Mesendoderm (in vitro differentiated cells): ENCODE measurements at regions not wholly inside any gene's neighbourhood (a gene's known extent, or its start where the extent isn't known, plus 50 kb on each side); places are given as distances from the start of the nearest gene placed in this dataset.
"Not testable (repeated sequence)": the region's sequence is repeated elsewhere in the genome, so short reads cannot be mapped to it uniquely, and the experiment has no call there.

Experiments
- DNase-seq: peaks from one replicate; pipeline ENCODE4 v3.0.0; 2013
- H2AK5ac ChIP-seq: 2 replicates; pipeline ENCODE4 v1.6.1; 2013; ENCODE audit warnings: low read length, inconsistent platforms
- H2BK120ac ChIP-seq: 2 replicates; pipeline ENCODE4 v1.6.1; 2013; ENCODE audit warnings: low read depth, mild to moderate bottlenecking, low read length, moderate library complexity, mixed read lengths
- H2BK15ac ChIP-seq: replicated peaks from 2 replicates; pipeline ENCODE4 v1.6.1; 2013; ENCODE audit warnings: low read depth, mild to moderate bottlenecking, moderate library complexity
- H2BK5ac ChIP-seq: 2 replicates; pipeline ENCODE4 v1.6.1; 2013; ENCODE audit warnings: low read length, inconsistent platforms
- H3K18ac ChIP-seq: 2 replicates; pipeline ENCODE4 v1.6.1; 2013; ENCODE audit warnings: mild to moderate bottlenecking, low read length, mixed read lengths
- H3K23ac ChIP-seq: one replicate; pipeline ENCODE4 v1.6.1; 2013; ENCODE audit warnings: low read length
- H3K27ac ChIP-seq: 2 replicates; pipeline ENCODE4 v1.5.1; 2013; ENCODE audit warnings: low read depth, mild to moderate bottlenecking, inconsistent platforms, low read length, moderate library complexity
- H3K27me3 ChIP-seq: 2 replicates; pipeline ENCODE4 v1.6.1; 2013; ENCODE audit warnings: low read length, control low read depth, mild to moderate bottlenecking, inconsistent platforms; ENCODE audit not compliant: insufficient read depth, poor library complexity
- H3K36me3 ChIP-seq: 2 replicates; pipeline ENCODE4 v1.6.1; 2013; ENCODE audit warnings: low read length, inconsistent platforms; ENCODE audit not compliant: control insufficient read depth, insufficient read depth
- H3K4ac ChIP-seq: one replicate; pipeline ENCODE4 v1.6.1; 2013; ENCODE audit warnings: low read depth, mild to moderate bottlenecking, low read length, moderate library complexity
- H3K4me1 ChIP-seq: 2 replicates; pipeline ENCODE4 v1.6.1; 2013; ENCODE audit warnings: low read depth, low read length, inconsistent platforms; ENCODE audit not compliant: control insufficient read depth
- H3K4me2 ChIP-seq: 2 replicates; pipeline ENCODE4 v1.6.1; 2013; ENCODE audit warnings: low read length
- H3K4me3 ChIP-seq: 2 replicates; pipeline ENCODE4 v1.5.1; 2013; ENCODE audit warnings: mild to moderate bottlenecking, low read length
- H3K56ac ChIP-seq: one replicate; pipeline ENCODE4 v1.6.1; 2013; ENCODE audit warnings: low read length
- H3K79me1 ChIP-seq: 2 replicates; pipeline ENCODE4 v1.6.1; 2013; ENCODE audit warnings: low read length, inconsistent platforms
- H3K79me2 ChIP-seq: 2 replicates; pipeline ENCODE4 v1.6.1; 2013; ENCODE audit warnings: mild to moderate bottlenecking, low read length; ENCODE audit not compliant: control insufficient read depth, insufficient read depth
- H3K9ac ChIP-seq: 2 replicates; pipeline ENCODE4 v1.6.1; 2013; ENCODE audit warnings: low read length, inconsistent platforms
- H4K5ac ChIP-seq: one replicate; pipeline ENCODE4 v1.6.1; 2013; ENCODE audit warnings: low read length
- H4K8ac ChIP-seq: one replicate; pipeline ENCODE4 v1.6.1; 2013; ENCODE audit warnings: low read depth, mild to moderate bottlenecking, control low read depth, low read length, moderate library complexity
- WGBS: extraction: QIAGEN DNeasy Blood & Tissue Kit; methylation state at CpG from one replicate; pipeline ENCODE4 v1.1.7; 2013; ENCODE audit warnings: low lambda C conversion rate, missing lambda C conversion rate; ENCODE audit not compliant: insufficient coverage; ENCODE audit errors: extremely low coverage; 5-methylcytosine and 5-hydroxymethylcytosine counted together

GRCh38 chr2:167739921-167740320 lies 507.5 kb downstream of the STK39 start:
- not testable (repeated sequence) for H3K23ac ChIP-seq, H2AK5ac ChIP-seq, H4K5ac ChIP-seq, H3K9ac ChIP-seq, H2BK15ac ChIP-seq, H4K8ac ChIP-seq, H3K4me2 ChIP-seq, H3K79me1 ChIP-seq, H2BK5ac ChIP-seq, H3K27ac ChIP-seq, DNase-seq, H3K56ac ChIP-seq, H3K4me1 ChIP-seq, H2BK120ac ChIP-seq, H3K27me3 ChIP-seq, H3K36me3 ChIP-seq, H3K79me2 ChIP-seq, H3K18ac ChIP-seq, H3K4me3 ChIP-seq, H3K4ac ChIP-seq
- no CpG with 5 or more reads among the region's 1 CpG for WGBS

DNA sequence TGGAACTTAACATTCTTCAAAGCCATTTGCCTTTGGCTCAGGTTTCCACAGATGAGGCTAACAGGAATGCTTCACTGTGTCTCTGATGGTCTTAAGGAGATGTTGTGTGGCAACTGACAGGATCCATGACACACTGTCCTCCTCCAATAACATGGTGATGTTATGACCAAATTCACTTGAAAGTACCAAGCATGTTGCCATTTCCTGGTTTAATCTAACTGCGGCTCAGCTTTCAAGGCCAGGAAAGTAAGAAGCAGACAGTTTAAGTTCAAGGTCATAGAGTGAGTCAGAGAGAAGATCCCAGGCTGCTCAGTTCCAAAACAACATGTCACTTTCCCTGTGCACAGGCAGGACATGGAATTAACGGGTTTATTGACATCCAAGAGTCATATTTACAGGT lies 513.6 kb downstream of the STK39 start:
- H2BK15ac ChIP-seq, result no peak overlapping the region
- H4K8ac ChIP-seq, result no peak overlapping the region
- no peak overlapping the region for H3K4me2 ChIP-seq
- no peak overlapping the region for H3K27ac ChIP-seq
- H3K79me2 ChIP-seq, result no peaks in the 10 kb centered on the region
- H3K36me3 ChIP-seq, result no peaks in the 10 kb centered on the region
- no peak overlapping the region for H3K4ac ChIP-seq
- no peak overlapping the region for H2BK5ac ChIP-seq
- H3K9ac ChIP-seq, result no peak overlapping the region
- peak; percentile 19 for DNase-seq
- H3K79me1 ChIP-seq, result no peaks in the 10 kb centered on the region
- no peak overlapping the region for H2AK5ac ChIP-seq
- no peaks in the 10 kb centered on the region for H3K27me3 ChIP-seq
- no peak overlapping the region for H3K56ac ChIP-seq
- H2BK120ac ChIP-seq, result no peak overlapping the region
- no peak overlapping the region for H3K18ac ChIP-seq
- no peak overlapping the region for H4K5ac ChIP-seq
- H3K4me1 ChIP-seq, result peaks cover 4% of the 10 kb centered on the region
- no peak overlapping the region for H3K23ac ChIP-seq
- no peak overlapping the region for H3K4me3 ChIP-seq
- WGBS, result no CpG with 5 or more reads among the region's 2 CpGs

GRCh38 chr2:167732326-167732725 lies 515.1 kb downstream of the STK39 start:
- DNase-seq, result peak; percentile 61
- H3K4me3 ChIP-seq, result no peak overlapping the region

GRCh38 chr2:167729911-167730310 lies 517.5 kb downstream of the STK39 start:
- H3K36me3 ChIP-seq, result no peaks in the 10 kb centered on the region
- no peaks in the 10 kb centered on the region for H3K27me3 ChIP-seq
- H3K27ac ChIP-seq, result no peak overlapping the region
- H3K79me2 ChIP-seq, result no peaks in the 10 kb centered on the region
- H3K18ac ChIP-seq, result no peak overlapping the region
- H3K4me3 ChIP-seq, result no peak overlapping the region
- DNase-seq, result no peak
- no peak overlapping the region for H2BK15ac ChIP-seq
- no CpG with 5 or more reads among the region's 3 CpGs for WGBS
- no peak overlapping the region for H3K4me2 ChIP-seq
- H3K4me1 ChIP-seq, result peaks cover 4% of the 10 kb centered on the region
- no peak overlapping the region for H4K5ac ChIP-seq
- no peak overlapping the region for H2BK5ac ChIP-seq
- H3K4ac ChIP-seq, result no peak overlapping the region
- no peak overlapping the region for H2BK120ac ChIP-seq
- no peak overlapping the region for H2AK5ac ChIP-seq
- no peak overlapping the region for H3K9ac ChIP-seq
- no peak overlapping the region for H4K8ac ChIP-seq
- H3K56ac ChIP-seq, result no peak overlapping the region
- H3K79me1 ChIP-seq, result no peaks in the 10 kb centered on the region
- H3K23ac ChIP-seq, result no peak overlapping the region

More at GRCh38 chr2:167732326-167732725, 515.1 kb downstream of the STK39 start:
- Histone ChIP-seq H4K5ac (no peak overlapping the region), H3K56ac (no peak overlapping the region), H2BK15ac (no peak overlapping the region), H2AK5ac (no peak overlapping the region), H3K4me1 (peaks cover 4% of the 10 kb centered on the region), H3K23ac (no peak overlapping the region), H3K9ac (no peak overlapping the region), H3K27ac (no peak overlapping the region), H3K79me1 (no peaks in the 10 kb centered on the region), H3K4me2 (no peak overlapping the region), H2BK120ac (no peak overlapping the region), H3K4ac (no peak overlapping the region), H3K36me3 (no peaks in the 10 kb centered on the region), H3K18ac (no peak overlapping the region), H3K79me2 (no peaks in the 10 kb centered on the region), H3K27me3 (no peaks in the 10 kb centered on the region), H2BK5ac (no peak overlapping the region), H4K8ac (no peak overlapping the region)
- WGBS, result no CpG with 5 or more reads among the region's 4 CpGs

- Histone ChIP-seq H4K5ac (no peak overlapping the region), H3K36me3 (no peaks in the 10 kb centered on the region), H3K27ac (no peak overlapping the region), H2AK5ac (no peak overlapping the region), H3K4ac (no peak overlapping the region), H3K56ac (no peak overlapping the region), H3K9ac (no peak overlapping the region), H3K79me1 (no peaks in the 10 kb centered on the region), H3K23ac (no peak overlapping the region), H3K4me1 (no peaks in the 10 kb centered on the region), H3K18ac (no peak overlapping the region), H3K4me2 (no peak overlapping the region), H2BK5ac (no peak overlapping the region), H2BK120ac (no peak overlapping the region), H4K8ac (no peak overlapping the region), H3K4me3 (no peak overlapping the region), H3K27me3 (no peaks in the 10 kb centered on the region), H2BK15ac (no peak overlapping the region), H3K79me2 (no peaks in the 10 kb centered on the region)
- no CpG with 5 or more reads among the region's 2 CpGs for WGBS
- DNase-seq, result no peak
Observed at GRCh38 chr2:167726788-167727187, 520.6 kb downstream of the STK39 start.

DNA sequence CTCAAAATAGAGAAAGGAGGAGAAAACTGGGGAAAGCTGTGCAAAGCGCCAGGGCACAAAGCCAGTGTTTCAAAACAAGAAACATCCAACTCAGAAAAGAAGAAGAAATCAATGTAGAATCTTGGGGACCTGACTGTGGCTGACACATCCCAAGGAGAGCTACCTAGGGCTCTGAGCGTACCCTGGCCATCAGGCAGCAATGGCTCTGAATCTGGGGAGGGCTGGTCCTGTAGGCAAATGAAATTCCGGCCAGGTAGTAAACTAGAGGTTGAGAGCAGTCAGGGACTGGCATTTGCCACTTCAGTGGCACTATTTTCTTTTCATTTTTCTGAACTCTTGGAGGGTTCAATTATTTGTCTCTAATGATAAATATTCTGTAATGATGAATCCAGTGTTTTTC lies 525.8 kb downstream of the STK39 start:
- Histone ChIP-seq H2BK120ac (no peak overlapping the region), H3K9ac (no peak overlapping the region), H3K23ac (no peak overlapping the region), H3K27me3 (no peaks in the 10 kb centered on the region), H3K36me3 (no peaks in the 10 kb centered on the region), H3K4me2 (no peak overlapping the region), H4K5ac (no peak overlapping the region), H3K79me1 (no peaks in the 10 kb centered on the region), H2BK15ac (no peak overlapping the region), H4K8ac (no peak overlapping the region), H3K56ac (peak overlapping the region; percentile 10), H3K4me3 (no peak overlapping the region), H3K79me2 (no peaks in the 10 kb centered on the region), H3K27ac (no peak overlapping the region), H3K18ac (no peak overlapping the region), H2BK5ac (no peak overlapping the region), H2AK5ac (no peak overlapping the region), H3K4ac (no peak overlapping the region), H3K4me1 (no peaks in the 10 kb centered on the region)
- no peak for DNase-seq
- WGBS, result no CpG with 5 or more reads among the region's 3 CpGs
